H1 (cell line): ENCODE measurements at regions not wholly inside any gene's neighbourhood (a gene's known extent, or its start where the extent isn't known, plus 50 kb on each side); places are given as distances from the start of the nearest gene placed in this dataset.

Experiments used
- ASH2L ChIP-seq: fragments of 200-600, 300-600 bp; sonication (generic); IDR thresholded peaks from one replicate; pipeline ENCODE4 v1.7.1; 2017; ENCODE audit warnings: low read length
- CHD1 ChIP-seq: IDR thresholded peaks from 2 replicates; pipeline ENCODE4 v1.6.1; 2012; ENCODE audit warnings: low read depth, low read length, improper control_type of control experiment
- EZH2 ChIP-seq: fragments of 200-600 bp; sonication (generic); IDR thresholded peaks from 2 replicates; pipeline ENCODE4 v1.7.1; 2012; ENCODE audit warnings: low read depth, mild to moderate bottlenecking, moderate library complexity, low read length, inconsistent platforms; ENCODE audit not compliant: severe bottlenecking
- HDAC6 ChIP-seq: IDR thresholded peaks from one replicate; pipeline ENCODE4 v1.7.1; 2012; ENCODE audit warnings: low read depth, mild to moderate bottlenecking, inconsistent platforms, low read length, moderate library complexity
- POLR2AphosphoS5 ChIP-seq: IDR thresholded peaks from 2 replicates; pipeline ENCODE4 v1.6.1; 2011; ENCODE audit warnings: low read depth, low read length
- RFX5 ChIP-seq: IDR thresholded peaks from 2 replicates; pipeline ENCODE4 v1.6.1; 2011; ENCODE audit warnings: low read depth, low read length, improper control_type of control experiment, borderline replicate concordance
- TAF1 ChIP-seq: IDR thresholded peaks from 2 replicates; pipeline ENCODE4 v1.6.1; 2011; ENCODE audit warnings: mild to moderate bottlenecking, low read depth, low read length
- TF ChIP-seq, protein P1 (sequence below): IDR thresholded peaks from 2 replicates; pipeline ENCODE4 v1.6.1; 2011; ENCODE audit warnings: low read length, improper control_type of control experiment

GRCh38 chr15:101568821-101569555 is 79.5 kb upstream of the PCSK6 start:
- TF ChIP-seq RFX5 (no peak), POLR2AphosphoS5 (no peak), TAF1 (no peak), CHD1 (no peak), ASH2L (no peak), EZH2 (no peak), HDAC6 (no peak)
- TF ChIP-seq, protein P1, sequence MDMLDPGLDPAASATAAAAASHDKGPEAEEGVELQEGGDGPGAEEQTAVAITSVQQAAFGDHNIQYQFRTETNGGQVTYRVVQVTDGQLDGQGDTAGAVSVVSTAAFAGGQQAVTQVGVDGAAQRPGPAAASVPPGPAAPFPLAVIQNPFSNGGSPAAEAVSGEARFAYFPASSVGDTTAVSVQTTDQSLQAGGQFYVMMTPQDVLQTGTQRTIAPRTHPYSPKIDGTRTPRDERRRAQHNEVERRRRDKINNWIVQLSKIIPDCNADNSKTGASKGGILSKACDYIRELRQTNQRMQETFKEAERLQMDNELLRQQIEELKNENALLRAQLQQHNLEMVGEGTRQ = no peak
